ENCODE measurements at regions not wholly inside any gene's neighbourhood (a gene's known extent, or its start where the extent isn't known, plus 50 kb on each side); places are given as distances from the start of the nearest gene placed in this dataset.

- H3K4me2 ChIP-seq (ENCODE audit: insufficient read depth in 1 of 2, low read depth in 2 of 2, low read length in 2 of 2) = no peak overlapping the region
- H3K4ac ChIP-seq (replicated peaks; ENCODE audit: insufficient read length, low read depth, low read length) = no peak overlapping the region
- H2AFZ ChIP-seq (ENCODE audit: low read length) = no peak overlapping the region
- H3K18ac ChIP-seq (ENCODE audit: extremely low read depth, low read length) = no peak overlapping the region
- no peak overlapping the region for H2BK20ac ChIP-seq (ENCODE audit: low read length)
- H3K27ac ChIP-seq (ENCODE audit: low read depth, low read length) = no peak overlapping the region
- no peak overlapping the region for H3K56ac ChIP-seq (replicated peaks; ENCODE audit: insufficient read length, low read depth, low read length)
- no peak overlapping the region for H3K4me3 ChIP-seq (ENCODE audit: extremely low read depth in 1 of 4, insufficient read depth in 2 of 4, low read depth in 3 of 4, low read length in 4 of 4)
- H3K9ac ChIP-seq (replicated peaks in 1 of 4; ENCODE audit: extremely low read depth in 1 of 4, low read depth in 3 of 4, low read length in 3 of 4) = no peak overlapping the region
- no peaks in the 10 kb centered on the region for H3K23me2 ChIP-seq (ENCODE audit: low read depth, low read length)
- no peak overlapping the region for H2BK12ac ChIP-seq (ENCODE audit: low read depth, low read length)
- H4K20me1 ChIP-seq (replicated peaks in 1 of 2; ENCODE audit: control insufficient read depth in 1 of 2, insufficient read depth in 2 of 2, low read length in 2 of 2) = no peaks in the 10 kb centered on the region
- H2BK5ac ChIP-seq (ENCODE audit: low read depth, low read length) = no peak overlapping the region
- H3K9me3 ChIP-seq (ENCODE audit: insufficient read depth in 2 of 2, low read depth in 1 of 2, low read length in 1 of 2) = no peaks in the 10 kb centered on the region
- DNase-seq (ENCODE audit: low read depth in 1 of 2, low spot score in 2 of 2) (no peak), FAIRE-seq (no peak)
- WGBS, 2 experiments (ENCODE audit: extremely low coverage in 1 of 2, insufficient coverage in 1 of 2, insufficient read length in 1 of 2, insufficient replicate concordance in 2 of 2, low coverage in 1 of 2, low lambda C conversion rate in 2 of 2, missing lambda C conversion rate in 1 of 2) = 92% methylated on average over 4 of the region's 4 CpGs; no CpG with 5 or more reads in 1 of the 2 experiments
- no peak overlapping the region for H4K5ac ChIP-seq (ENCODE audit: insufficient read length, low read depth, low read length)
- no peaks in the 10 kb centered on the region for H3K4me1 ChIP-seq (replicated peaks in 1 of 4; ENCODE audit: control insufficient read depth in 3 of 4, insufficient read depth in 4 of 4, low read length in 3 of 4)
- no peak overlapping the region for H4K8ac ChIP-seq (ENCODE audit: extremely low read depth, insufficient read depth, low read length)
- H3K79me2 ChIP-seq (ENCODE audit: control insufficient read depth in 1 of 2, insufficient read depth in 2 of 2, low read length in 2 of 2) = no peaks in the 10 kb centered on the region
- ChIA-PET CTCF (ENCODE audit: partially characterized antibody) (interaction anchor here (1.0 kb wide), 1 partner anchor 369 kb away, joined by 3 read pairs; no protein-coding TSS in a partner anchor), POLR2A (ENCODE audit: partially characterized antibody) (no interaction called here)
- no peaks in the 10 kb centered on the region for H3K27me3 ChIP-seq (replicated peaks in 1 of 4; ENCODE audit: control insufficient read depth in 3 of 4, extremely low read depth in 1 of 4, insufficient read depth in 3 of 4, low read length in 3 of 4)
- H3K79me1 ChIP-seq (ENCODE audit: low read depth, low read length) = no peaks in the 10 kb centered on the region
- H4K91ac ChIP-seq (replicated peaks; ENCODE audit: insufficient read length, low read length) = no peak overlapping the region
- H2BK15ac ChIP-seq (ENCODE audit: low read length) = no peak overlapping the region
- no peaks in the 10 kb centered on the region for H3K36me3 ChIP-seq (ENCODE audit: control insufficient read depth in 2 of 4, insufficient read depth in 4 of 4, low read length in 3 of 4)
- no peak overlapping the region for H3K23ac ChIP-seq (ENCODE audit: insufficient read length)
- H2BK120ac ChIP-seq (replicated peaks; ENCODE audit: low read depth, low read length) = no peak overlapping the region
- no peak overlapping the region for H2AK5ac ChIP-seq (ENCODE audit: low read depth, low read length)
- no peak overlapping the region for H3K14ac ChIP-seq (ENCODE audit: insufficient read length)
- no peak for TF ChIP-seq PHF8 (conservative IDR thresholded peaks at IDR 0.05; ENCODE audit: low read depth, low read length)
- TF ChIP-seq POLR2A (IDR thresholded peaks at IDR 0.05; ENCODE audit: control extremely low read depth in 1 of 2, low read depth in 2 of 2, low read length in 2 of 2) = no peak
- TF ChIP-seq TCF12 (IDR thresholded peaks at IDR 0.05; ENCODE audit: low read depth, low read length) = no peak
- no peak for TF ChIP-seq MAX (IDR thresholded peaks at IDR 0.05)
- TF ChIP-seq TBP (IDR thresholded peaks at IDR 0.05; ENCODE audit: low read depth, low read length) = no peak
- no peak for TF ChIP-seq HDAC2 (IDR thresholded peaks at IDR 0.05; ENCODE audit: borderline replicate concordance in 1 of 2, low read depth in 2 of 2, low read length in 2 of 2)
- TF ChIP-seq CTBP2 (IDR thresholded peaks at IDR 0.05; ENCODE audit: borderline replicate concordance, insufficient read depth, insufficient read length, low read length) = no peak
- no peak for TF ChIP-seq CREB1 (IDR thresholded peaks at IDR 0.05)
- TF ChIP-seq RXRA (IDR thresholded peaks at IDR 0.05; ENCODE audit: insufficient read depth, low read depth, low read length) = no peak
- no peak for TF ChIP-seq TEAD4 (IDR thresholded peaks at IDR 0.05; ENCODE audit: low read depth, low read length)
- TF ChIP-seq GTF2F1 (IDR thresholded peaks at IDR 0.05; ENCODE audit: borderline replicate concordance, low read depth, low read length) = no peak
- TF ChIP-seq KDM1A (IDR thresholded peaks at IDR 0.05; ENCODE audit: borderline replicate concordance, low read length) = no peak
- no peak for TF ChIP-seq ZNF274 (IDR thresholded peaks at IDR 0.05; ENCODE audit: borderline replicate concordance, extremely low read depth, low read length)
- TF ChIP-seq RAD21 (IDR thresholded peaks at IDR 0.05 in 1 of 2, conservative IDR thresholded peaks at IDR 0.05 in 1 of 2; ENCODE audit: low read depth in 2 of 2, low read length in 2 of 2) = no peak
- no peak for TF ChIP-seq SAP30 (IDR thresholded peaks at IDR 0.05; ENCODE audit: insufficient read depth, insufficient replicate concordance, low read length)
Measured at GRCh38 chr5:58149746-58150145, 310.1 kb downstream of the PLK2 start.

Measured in H1 (cell line).